NT2/D1 (cell line): ENCODE measurements at regions not wholly inside any gene's neighbourhood (a gene's known extent, or its start where the extent isn't known, plus 50 kb on each side); places are given as distances from the start of the nearest gene placed in this dataset.

ENCODE experiments used
- SUZ12 ChIP-seq: IDR thresholded peaks from 2 replicates; pipeline ENCODE4 v1.6.1; 2011; ENCODE audit not compliant: insufficient read length, insufficient read depth; ENCODE audit errors: extremely low read depth
- YY1 ChIP-seq: IDR thresholded peaks from 2 replicates; pipeline ENCODE4 v1.6.1; 2011; ENCODE audit not compliant: insufficient read length, insufficient read depth
- ZNF274 ChIP-seq: IDR thresholded peaks from 2 replicates; pipeline ENCODE4 v1.6.1; 2011; ENCODE audit warnings: mild to moderate bottlenecking, low read depth, low read length

DNA sequence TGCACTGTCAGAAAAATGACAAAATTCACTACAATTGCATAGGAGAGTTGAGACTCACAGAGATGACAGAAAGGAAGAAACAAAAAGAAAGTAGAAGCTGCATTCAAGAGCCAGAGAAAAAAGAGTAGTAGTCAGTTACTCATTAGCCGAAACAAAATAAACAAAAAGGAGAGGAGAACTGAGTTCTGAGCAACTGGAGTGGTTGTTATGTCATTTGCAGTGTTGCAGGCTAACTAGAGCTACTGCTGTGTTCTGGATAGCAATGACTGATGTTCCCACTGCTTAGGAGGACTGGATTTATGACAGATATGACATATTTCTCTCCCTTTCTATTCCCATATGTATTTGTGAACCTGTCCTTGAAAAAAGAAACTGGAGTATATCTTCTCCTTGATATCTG lies 482.6 kb downstream of the RFC3 start:
- TF ChIP-seq ZNF274 (no peak), SUZ12 (no peak), YY1 (no peak)
